ENCODE measurements at regions not wholly inside any gene's neighbourhood (a gene's known extent, or its start where the extent isn't known, plus 50 kb on each side); places are given as distances from the start of the nearest gene placed in this dataset.

GRCh38 chr4:133498149-133498548 lies 349.1 kb downstream of the PCDH10 start:
- TF ChIP-seq CTCF (IDR thresholded peaks at IDR 0.05) (no peak), ZFX (IDR thresholded peaks at IDR 0.05; ENCODE audit: borderline replicate concordance) (no peak)

Measured in 22Rv1 (cell line).